H1 (cell line): ENCODE measurements at regions not wholly inside any gene's neighbourhood (a gene's known extent, or its start where the extent isn't known, plus 50 kb on each side); places are given as distances from the start of the nearest gene placed in this dataset.

Experiments
- CTCF ChIP-seq, 3 experiments: IDR thresholded peaks; 1 replicate in 2 of 3; 2 replicates in 1 of 3; pipeline versions ENCODE4 v1.5.1 to v1.6.1; 2011; ENCODE audit warnings: low read length in 3 of 3, mild to moderate bottlenecking in 3 of 3, inconsistent platforms in 2 of 3, low read depth in 1 of 3, moderate library complexity in 1 of 3; ENCODE audit not compliant: insufficient read depth in 1 of 3; ENCODE audit errors: control extremely low read depth in 1 of 3

GRCh38 chr4:128589384-128589965, 220.0 kb upstream of the JADE1 start (continued):
- no peak for TF ChIP-seq CTCF (IDR thresholded peaks at IDR 0.05; ENCODE audit: control extremely low read depth in 1 of 3, insufficient read depth in 1 of 3, low read depth in 1 of 3, low read length in 3 of 3)
